ENCODE measurements at regions not wholly inside any gene's neighbourhood (a gene's known extent, or its start where the extent isn't known, plus 50 kb on each side); places are given as distances from the start of the nearest gene placed in this dataset.

DNA sequence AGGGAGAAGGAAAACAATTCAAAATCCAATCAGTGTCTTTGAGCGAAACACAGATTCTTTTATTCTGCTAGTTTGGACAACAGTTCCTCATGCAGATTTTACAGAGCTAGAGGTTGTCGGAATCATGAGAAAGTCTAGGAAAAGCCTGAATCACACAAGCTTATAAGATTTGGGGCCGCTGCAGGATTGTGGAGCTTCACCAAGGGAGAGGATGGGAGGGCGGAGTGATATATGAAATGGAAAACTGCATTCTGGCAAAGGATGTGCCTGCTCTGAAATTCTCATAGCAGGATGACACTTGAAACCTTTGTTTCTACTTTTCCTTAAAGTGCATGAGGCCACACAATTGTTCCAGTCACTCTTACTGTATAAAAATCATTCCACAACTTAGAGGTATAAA lies 134.3 kb downstream of the OR2K2 start:
- Histone ChIP-seq H3K4me1 (ENCODE audit: control insufficient read depth, insufficient read depth, low read length) (no peaks in the 10 kb centered on the region), H3K36me3 (ENCODE audit: control insufficient read depth in 2 of 2, insufficient read depth in 2 of 2, low read length in 2 of 2) (no peaks in the 10 kb centered on the region), H3K9me3 (ENCODE audit: control insufficient read depth in 2 of 2, low read length in 2 of 2) (no peaks in the 10 kb centered on the region), H3K27ac (ENCODE audit: low read length) (no peak overlapping the region), H3K9ac (ENCODE audit: low read length in 2 of 2) (no peak overlapping the region), H3K27me3 (ENCODE audit: control insufficient read depth in 1 of 2, insufficient read depth in 2 of 2, low read length in 2 of 2) (no peaks in the 10 kb centered on the region), H3K4me3 (ENCODE audit: low read length in 2 of 2) (no peak overlapping the region)

GRCh38 chr9:111193095-111193494 lies 136.9 kb downstream of the OR2K2 start:
- H3K9me3 ChIP-seq (ENCODE audit: control insufficient read depth in 2 of 2, low read length in 2 of 2) = no peaks in the 10 kb centered on the region
- H3K4me1 ChIP-seq (ENCODE audit: control insufficient read depth, insufficient read depth, low read length) = no peaks in the 10 kb centered on the region
- no peak overlapping the region for H3K27ac ChIP-seq (ENCODE audit: low read length)
- H3K4me3 ChIP-seq (ENCODE audit: low read length in 2 of 2) = no peak overlapping the region
- no peaks in the 10 kb centered on the region for H3K27me3 ChIP-seq (ENCODE audit: control insufficient read depth in 1 of 2, insufficient read depth in 2 of 2, low read length in 2 of 2)
- H3K9ac ChIP-seq (ENCODE audit: low read length in 2 of 2) = no peak overlapping the region
- H3K36me3 ChIP-seq (ENCODE audit: control insufficient read depth in 2 of 2, insufficient read depth in 2 of 2, low read length in 2 of 2) = no peaks in the 10 kb centered on the region

DNA sequence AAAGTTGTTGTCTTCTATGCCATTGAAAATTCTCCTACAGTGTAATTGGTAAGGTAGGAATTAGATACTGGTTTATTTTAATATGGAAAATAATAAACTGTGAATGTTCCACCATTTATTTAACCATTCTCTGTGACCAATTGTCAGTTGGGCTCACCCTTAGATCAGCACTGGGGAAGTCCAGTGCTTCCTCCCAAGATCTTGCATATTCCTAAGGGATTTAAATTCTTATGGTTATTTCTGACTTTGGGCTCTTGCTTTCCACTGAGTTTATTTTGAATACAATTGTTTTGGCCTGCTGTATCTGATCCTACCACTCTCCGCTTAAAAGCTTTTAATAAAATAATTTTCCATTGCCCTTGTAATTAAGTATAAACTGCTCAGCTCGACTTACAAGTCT lies 137.4 kb downstream of the OR2K2 start:
- Histone ChIP-seq H3K9me3 (ENCODE audit: control insufficient read depth in 2 of 2, low read length in 2 of 2) (no peaks in the 10 kb centered on the region), H3K4me1 (ENCODE audit: control insufficient read depth, insufficient read depth, low read length) (no peaks in the 10 kb centered on the region), H3K27me3 (ENCODE audit: control insufficient read depth in 1 of 2, insufficient read depth in 2 of 2, low read length in 2 of 2) (no peaks in the 10 kb centered on the region), H3K27ac (ENCODE audit: low read length) (no peak overlapping the region), H3K36me3 (ENCODE audit: control insufficient read depth in 2 of 2, insufficient read depth in 2 of 2, low read length in 2 of 2) (no peaks in the 10 kb centered on the region), H3K4me3 (ENCODE audit: low read length in 2 of 2) (no peak overlapping the region), H3K9ac (ENCODE audit: low read length in 2 of 2) (no peak overlapping the region)

DNA sequence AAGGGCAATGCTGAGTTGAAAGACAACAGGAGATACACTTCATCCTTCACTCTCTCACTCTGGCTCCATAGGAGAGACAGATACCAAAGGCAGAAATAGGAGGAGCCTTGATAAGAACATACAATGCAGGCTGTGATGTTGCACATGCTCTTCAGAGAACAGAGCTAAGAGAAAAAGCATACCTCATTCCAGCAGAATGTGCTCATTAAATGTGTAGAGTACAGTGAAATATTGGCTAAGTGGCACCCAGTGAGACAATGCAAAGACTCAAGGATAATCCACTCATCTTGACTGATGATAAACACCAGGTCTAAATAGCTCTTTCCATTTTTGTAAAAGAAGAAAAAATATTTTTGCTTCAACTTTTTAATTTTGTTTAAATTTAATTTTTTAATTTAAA lies 139.7 kb downstream of the OR2K2 start:
- H3K36me3 ChIP-seq (ENCODE audit: control insufficient read depth in 2 of 2, insufficient read depth in 2 of 2, low read length in 2 of 2) = no peaks in the 10 kb centered on the region
- H3K9me3 ChIP-seq (ENCODE audit: control insufficient read depth in 2 of 2, low read length in 2 of 2) = no peaks in the 10 kb centered on the region
- no peaks in the 10 kb centered on the region for H3K27me3 ChIP-seq (ENCODE audit: control insufficient read depth in 1 of 2, insufficient read depth in 2 of 2, low read length in 2 of 2)
- H3K27ac ChIP-seq (ENCODE audit: low read length) = no peak overlapping the region
- H3K4me3 ChIP-seq (ENCODE audit: low read length in 2 of 2) = no peak overlapping the region
- no peak overlapping the region for H3K9ac ChIP-seq (ENCODE audit: low read length in 2 of 2)
- no peaks in the 10 kb centered on the region for H3K4me1 ChIP-seq (ENCODE audit: control insufficient read depth, insufficient read depth, low read length)

DNA sequence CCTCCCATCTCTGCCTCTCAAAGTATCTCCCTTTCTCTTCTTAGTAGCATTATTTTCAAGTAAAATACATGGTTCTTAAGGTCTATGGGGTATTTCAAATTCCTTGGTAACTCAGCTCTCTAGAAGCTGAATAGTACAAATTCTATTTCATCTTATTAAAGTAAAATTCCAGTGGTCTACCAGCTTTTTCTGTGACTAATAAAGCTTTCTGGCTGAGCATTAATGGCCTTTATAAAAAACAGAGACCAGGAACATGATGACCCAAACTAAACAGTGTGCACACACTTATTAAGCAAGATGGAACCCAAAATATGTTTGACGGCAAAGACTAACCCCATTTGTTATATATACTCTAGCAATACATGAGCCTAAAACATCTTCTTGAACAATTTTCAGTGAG lies 142.6 kb downstream of the OR2K2 start:
- Histone ChIP-seq H3K9me3 (ENCODE audit: control insufficient read depth in 2 of 2, low read length in 2 of 2) (no peaks in the 10 kb centered on the region), H3K27ac (ENCODE audit: low read length) (no peak overlapping the region), H3K27me3 (ENCODE audit: control insufficient read depth in 1 of 2, insufficient read depth in 2 of 2, low read length in 2 of 2) (no peaks in the 10 kb centered on the region), H3K4me3 (ENCODE audit: low read length in 2 of 2) (no peak overlapping the region), H3K36me3 (ENCODE audit: control insufficient read depth in 2 of 2, insufficient read depth in 2 of 2, low read length in 2 of 2) (no peaks in the 10 kb centered on the region), H3K9ac (ENCODE audit: low read length in 2 of 2) (no peak overlapping the region), H3K4me1 (ENCODE audit: control insufficient read depth, insufficient read depth, low read length) (no peaks in the 10 kb centered on the region)

GRCh38 chr9:111186021-111186530 lies 143.9 kb downstream of the OR2K2 start:
- Histone ChIP-seq H3K27me3 (ENCODE audit: control insufficient read depth in 1 of 2, insufficient read depth in 2 of 2, low read length in 2 of 2) (no peaks in the 10 kb centered on the region), H3K4me1 (ENCODE audit: control insufficient read depth, insufficient read depth, low read length) (no peaks in the 10 kb centered on the region), H3K9me3 (ENCODE audit: control insufficient read depth in 2 of 2, low read length in 2 of 2) (no peaks in the 10 kb centered on the region), H3K36me3 (ENCODE audit: control insufficient read depth in 2 of 2, insufficient read depth in 2 of 2, low read length in 2 of 2) (no peaks in the 10 kb centered on the region), H3K27ac (ENCODE audit: low read length) (no peak overlapping the region), H3K9ac (ENCODE audit: low read length in 2 of 2) (no peak overlapping the region), H3K4me3 (ENCODE audit: low read length in 2 of 2) (no peak overlapping the region)

GRCh38 chr9:111180811-111181210 lies 142.5 kb upstream of the LPAR1 start:
- Histone ChIP-seq H3K36me3 (ENCODE audit: control insufficient read depth in 2 of 2, insufficient read depth in 2 of 2, low read length in 2 of 2) (no peaks in the 10 kb centered on the region), H3K4me3 (ENCODE audit: low read length in 2 of 2) (no peak overlapping the region), H3K9ac (ENCODE audit: low read length in 2 of 2) (no peak overlapping the region), H3K27me3 (ENCODE audit: control insufficient read depth in 1 of 2, insufficient read depth in 2 of 2, low read length in 2 of 2) (no peaks in the 10 kb centered on the region), H3K9me3 (ENCODE audit: control insufficient read depth in 2 of 2, low read length in 2 of 2) (no peaks in the 10 kb centered on the region), H3K4me1 (ENCODE audit: control insufficient read depth, insufficient read depth, low read length) (no peaks in the 10 kb centered on the region), H3K27ac (ENCODE audit: low read length) (no peak overlapping the region)

GRCh38 chr9:111179577-111179976 lies 141.3 kb upstream of the LPAR1 start:
- H3K27me3 ChIP-seq (ENCODE audit: control insufficient read depth in 1 of 2, insufficient read depth in 2 of 2, low read length in 2 of 2) = no peaks in the 10 kb centered on the region
- no peak overlapping the region for H3K4me3 ChIP-seq (ENCODE audit: low read length in 2 of 2)
- H3K9ac ChIP-seq (ENCODE audit: low read length in 2 of 2) = no peak overlapping the region

DNA sequence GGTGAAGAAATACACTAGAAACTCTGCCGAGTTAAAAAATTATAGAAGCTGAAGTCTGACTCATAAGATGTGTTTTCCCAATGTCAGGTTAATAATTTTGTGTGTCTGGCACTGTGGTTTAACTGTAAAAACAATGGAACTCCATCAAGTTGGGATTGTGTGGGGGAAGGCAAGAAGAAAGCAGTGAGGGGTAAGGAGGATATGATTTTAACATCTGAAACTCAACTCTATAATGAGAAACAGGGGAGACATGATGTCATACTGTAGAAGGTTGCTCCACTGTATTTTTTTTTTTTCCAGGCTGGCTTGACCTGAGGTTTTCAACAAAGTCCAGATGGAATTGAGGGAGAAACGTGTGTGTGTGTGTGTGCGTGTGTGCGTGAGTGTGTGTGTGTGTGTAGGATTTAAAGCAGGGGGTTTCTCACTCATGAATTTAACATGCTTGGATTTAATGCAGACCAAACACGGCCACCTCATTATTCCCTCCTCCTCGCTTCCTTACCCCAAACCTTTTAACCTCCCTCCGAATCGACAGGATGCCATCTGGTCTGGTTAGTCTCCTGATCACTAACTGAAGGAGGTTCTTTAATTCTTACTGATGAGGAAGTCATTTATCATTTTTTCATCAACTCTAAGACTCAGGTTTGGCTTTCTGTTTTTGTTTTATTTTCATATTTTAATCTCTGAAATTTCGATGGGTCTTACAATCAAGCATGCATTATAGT lies 140.2 kb upstream of the LPAR1 start:
- Histone ChIP-seq H3K27me3 (ENCODE audit: control insufficient read depth in 1 of 2, insufficient read depth in 2 of 2, low read length in 2 of 2) (no peaks in the 10 kb centered on the region), H3K4me3 (ENCODE audit: low read length in 2 of 2) (no peak overlapping the region), H3K27ac (ENCODE audit: low read length) (no peak overlapping the region), H3K9me3 (ENCODE audit: control insufficient read depth in 2 of 2, low read length in 2 of 2) (no peaks in the 10 kb centered on the region), H3K36me3 (ENCODE audit: control insufficient read depth in 2 of 2, insufficient read depth in 2 of 2, low read length in 2 of 2) (no peaks in the 10 kb centered on the region), H3K4me1 (ENCODE audit: control insufficient read depth, insufficient read depth, low read length) (no peaks in the 10 kb centered on the region), H3K9ac (ENCODE audit: low read length in 2 of 2) (no peak overlapping the region)

More at GRCh38 chr9:111179577-111179976, 141.3 kb upstream of the LPAR1 start:
- no peaks in the 10 kb centered on the region for H3K9me3 ChIP-seq (ENCODE audit: control insufficient read depth in 2 of 2, low read length in 2 of 2)
- H3K36me3 ChIP-seq (ENCODE audit: control insufficient read depth in 2 of 2, insufficient read depth in 2 of 2, low read length in 2 of 2) = no peaks in the 10 kb centered on the region
- no peaks in the 10 kb centered on the region for H3K4me1 ChIP-seq (ENCODE audit: control insufficient read depth, insufficient read depth, low read length)
- H3K27ac ChIP-seq (ENCODE audit: low read length) = no peak overlapping the region

DNA sequence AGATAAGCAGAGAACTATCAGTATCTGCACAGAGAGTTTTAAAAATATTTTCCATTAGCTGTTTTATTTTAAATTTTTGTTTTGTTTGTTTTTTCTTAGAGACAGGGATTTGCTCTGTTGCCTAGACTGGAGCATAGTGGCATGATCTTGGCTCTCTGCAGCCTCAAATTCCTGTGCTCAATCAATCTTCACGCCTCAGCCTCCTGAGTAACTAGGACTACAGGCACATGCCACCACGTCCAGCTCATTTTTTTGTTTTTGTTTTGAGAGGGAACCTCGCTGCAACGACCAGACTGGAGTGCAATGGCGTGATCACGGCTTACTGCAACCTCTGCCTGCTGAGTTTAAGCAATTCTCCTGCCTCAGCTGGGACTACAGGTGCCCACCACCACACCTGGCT lies 138.2 kb upstream of the LPAR1 start:
- H3K27ac ChIP-seq (ENCODE audit: low read length) = no peak overlapping the region
- no peaks in the 10 kb centered on the region for H3K27me3 ChIP-seq (ENCODE audit: control insufficient read depth in 1 of 2, insufficient read depth in 2 of 2, low read length in 2 of 2)
- H3K9me3 ChIP-seq (ENCODE audit: control insufficient read depth in 2 of 2, low read length in 2 of 2) = no peaks in the 10 kb centered on the region
- no peaks in the 10 kb centered on the region for H3K36me3 ChIP-seq (ENCODE audit: control insufficient read depth in 2 of 2, insufficient read depth in 2 of 2, low read length in 2 of 2)
- H3K4me3 ChIP-seq (ENCODE audit: low read length in 2 of 2) = no peak overlapping the region
- H3K4me1 ChIP-seq (ENCODE audit: control insufficient read depth, insufficient read depth, low read length) = no peaks in the 10 kb centered on the region
- no peak overlapping the region for H3K9ac ChIP-seq (ENCODE audit: low read length in 2 of 2)

DNA sequence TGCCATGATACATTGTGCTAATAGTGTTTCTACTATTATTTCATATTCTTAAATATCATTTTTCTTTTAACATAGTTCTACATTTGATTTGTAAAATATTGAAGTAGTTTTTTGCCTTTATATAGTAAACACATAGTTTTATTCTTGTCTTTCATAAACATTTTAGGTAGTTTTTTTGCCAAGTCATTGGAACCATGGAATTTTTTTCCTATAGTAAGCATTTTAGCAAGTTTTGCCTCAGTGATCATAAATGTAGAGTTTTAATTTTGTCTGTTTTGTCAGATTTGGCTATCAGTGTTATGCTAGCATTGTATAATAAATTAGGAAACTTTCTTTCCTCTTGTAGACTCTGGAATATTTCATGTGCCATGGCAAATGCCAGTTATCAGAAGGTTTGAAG lies 137.1 kb upstream of the LPAR1 start:
- no peak overlapping the region for H3K9ac ChIP-seq (ENCODE audit: low read length in 2 of 2)
- no peaks in the 10 kb centered on the region for H3K9me3 ChIP-seq (ENCODE audit: control insufficient read depth in 2 of 2, low read length in 2 of 2)
- no peaks in the 10 kb centered on the region for H3K4me1 ChIP-seq (ENCODE audit: control insufficient read depth, insufficient read depth, low read length)
- H3K27ac ChIP-seq (ENCODE audit: low read length) = no peak overlapping the region
- no peak overlapping the region for H3K4me3 ChIP-seq (ENCODE audit: low read length in 2 of 2)
- H3K27me3 ChIP-seq (ENCODE audit: control insufficient read depth in 1 of 2, insufficient read depth in 2 of 2, low read length in 2 of 2) = no peaks in the 10 kb centered on the region
- H3K36me3 ChIP-seq (ENCODE audit: control insufficient read depth in 2 of 2, insufficient read depth in 2 of 2, low read length in 2 of 2) = no peaks in the 10 kb centered on the region
